ENCODE measurements at regions not wholly inside any gene's neighbourhood (a gene's known extent, or its start where the extent isn't known, plus 50 kb on each side); places are given as distances from the start of the nearest gene placed in this dataset.
"Not testable (repeated sequence)": the region's sequence is repeated elsewhere in the genome, so short reads cannot be mapped to it uniquely, and the experiment has no call there.

DNA sequence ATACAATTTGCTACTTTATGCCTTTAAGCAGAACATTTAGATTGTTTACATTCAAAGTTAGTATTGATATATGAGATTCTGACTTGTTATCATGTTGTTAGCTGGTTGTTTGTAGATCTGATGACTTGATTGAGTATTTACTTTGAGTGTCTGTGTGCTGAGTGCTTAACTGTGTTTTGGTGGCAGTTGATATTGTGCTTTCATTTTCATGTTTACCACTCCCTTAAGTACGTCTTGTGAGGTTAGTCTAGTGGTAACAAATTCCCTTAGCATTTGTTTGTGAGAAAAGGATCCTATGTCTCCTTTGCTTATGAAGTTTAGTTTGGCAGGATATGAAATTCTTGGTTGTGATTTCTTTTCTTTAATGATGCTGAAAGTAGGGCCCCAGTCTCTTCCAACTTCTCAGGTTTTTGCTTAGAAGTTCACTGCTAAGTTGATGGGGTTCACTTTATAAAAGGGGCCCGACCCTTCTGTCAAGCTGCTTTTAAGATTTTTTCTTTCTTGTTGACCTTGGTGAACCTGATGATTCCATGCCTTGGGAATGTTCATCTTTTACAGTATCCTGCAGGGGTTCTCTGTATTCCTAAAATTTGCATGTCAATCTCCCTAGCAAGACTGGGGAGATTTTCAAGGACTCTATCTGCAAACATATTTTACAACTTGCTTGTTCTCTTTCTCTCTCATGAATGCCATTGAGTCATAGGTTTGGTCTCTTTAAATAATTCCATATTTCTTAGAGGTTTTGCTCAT is 1095.4 kb upstream of the PCDH20 start:
- no peak for DNase-seq

DNA sequence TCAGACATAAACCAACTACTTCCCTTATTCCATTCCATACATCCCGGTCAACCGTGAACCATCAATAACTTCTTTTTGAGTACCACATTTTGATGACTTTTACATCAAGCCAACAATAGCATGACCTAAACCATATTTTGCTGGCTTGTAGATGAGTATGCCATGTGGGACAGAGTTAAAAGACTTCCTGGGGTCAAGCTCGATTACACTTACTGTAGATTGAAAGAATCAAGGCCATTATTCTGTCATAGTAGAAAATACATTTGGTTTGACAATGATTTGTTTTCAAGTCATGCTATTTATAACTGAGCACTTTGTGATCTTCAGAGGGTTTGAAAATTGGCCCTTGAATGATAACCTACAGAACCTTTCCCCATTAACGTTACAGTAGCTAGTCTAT is 1086.9 kb upstream of the PCDH20 start:
- DNase-seq = no peak

DNA sequence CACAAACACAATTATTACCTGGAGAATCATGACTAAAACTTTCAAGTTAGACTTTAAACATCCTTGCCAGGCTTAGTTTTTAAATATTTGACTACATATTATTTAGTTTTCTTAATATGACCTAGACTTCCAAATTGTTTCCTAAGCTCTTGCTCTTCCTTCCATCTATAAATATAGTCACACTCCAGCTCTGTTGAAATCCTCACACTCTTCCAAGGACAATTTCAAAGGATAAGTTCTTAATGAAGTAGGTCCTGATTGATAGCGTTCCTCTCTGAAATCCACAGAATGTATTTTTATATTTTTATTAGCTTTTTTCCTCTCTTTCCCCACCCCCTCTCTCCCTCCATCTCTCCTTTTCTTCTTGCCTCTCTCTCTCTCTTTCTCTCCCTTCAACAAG is 1074.1 kb upstream of the PCDH20 start:
- no peak for DNase-seq

DNA sequence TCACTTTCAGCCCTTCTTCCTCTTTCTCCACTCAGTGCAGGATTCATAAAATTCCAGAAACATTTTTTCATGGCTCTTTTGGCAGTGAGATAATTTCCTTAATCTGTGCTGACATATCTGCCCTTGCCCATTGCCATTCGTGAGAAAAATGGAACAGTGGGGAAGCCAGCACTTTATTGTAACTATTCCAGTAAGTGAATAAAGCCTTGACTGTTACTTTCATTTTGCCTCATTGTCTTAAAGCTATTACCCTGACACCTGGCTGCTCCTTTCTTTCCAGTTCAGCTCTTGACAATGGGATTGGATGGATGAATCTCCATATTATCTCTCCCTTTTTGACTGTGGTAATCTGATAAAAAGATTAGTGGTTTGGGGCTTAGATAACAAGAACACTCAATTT is 1068.1 kb upstream of the PCDH20 start:
- DNase-seq = peak in 1 of 2 experiments; percentile 49

DNA sequence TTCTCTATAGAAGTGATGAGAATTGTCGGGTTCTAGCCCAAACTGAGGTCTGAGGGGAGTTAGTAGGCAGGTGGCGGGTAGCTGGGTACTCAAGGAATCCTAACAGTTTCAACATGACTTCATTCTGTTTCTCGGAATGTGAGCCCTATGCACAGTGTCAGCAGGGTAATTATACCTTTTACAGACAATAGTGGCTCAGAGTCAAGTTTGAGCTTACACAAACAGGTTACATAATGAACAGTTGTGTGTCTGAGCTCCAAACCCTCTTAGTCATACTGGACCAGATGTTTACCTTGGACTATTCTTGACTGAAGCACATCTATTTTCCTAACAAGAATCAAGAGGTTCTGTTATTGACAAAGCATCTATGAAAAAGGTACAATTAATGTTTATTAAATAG is 1066.7 kb upstream of the PCDH20 start:
- DNase-seq = no peak

DNA sequence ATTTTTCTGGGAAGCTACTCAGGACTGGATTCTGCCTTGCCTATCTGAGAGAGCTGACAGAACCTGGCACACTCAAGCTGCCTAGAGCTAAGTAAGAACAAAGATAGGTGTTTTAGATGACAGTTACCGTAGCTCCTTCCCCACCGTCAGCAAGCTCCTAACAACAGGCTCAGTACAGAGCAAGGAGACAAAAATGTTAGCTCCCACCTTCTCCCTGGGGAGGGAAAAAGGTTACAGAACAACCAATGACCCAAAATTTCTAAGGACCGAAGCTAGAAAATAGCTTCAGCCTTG is 1058.2 kb upstream of the PCDH20 start:
- no peak for DNase-seq

DNA sequence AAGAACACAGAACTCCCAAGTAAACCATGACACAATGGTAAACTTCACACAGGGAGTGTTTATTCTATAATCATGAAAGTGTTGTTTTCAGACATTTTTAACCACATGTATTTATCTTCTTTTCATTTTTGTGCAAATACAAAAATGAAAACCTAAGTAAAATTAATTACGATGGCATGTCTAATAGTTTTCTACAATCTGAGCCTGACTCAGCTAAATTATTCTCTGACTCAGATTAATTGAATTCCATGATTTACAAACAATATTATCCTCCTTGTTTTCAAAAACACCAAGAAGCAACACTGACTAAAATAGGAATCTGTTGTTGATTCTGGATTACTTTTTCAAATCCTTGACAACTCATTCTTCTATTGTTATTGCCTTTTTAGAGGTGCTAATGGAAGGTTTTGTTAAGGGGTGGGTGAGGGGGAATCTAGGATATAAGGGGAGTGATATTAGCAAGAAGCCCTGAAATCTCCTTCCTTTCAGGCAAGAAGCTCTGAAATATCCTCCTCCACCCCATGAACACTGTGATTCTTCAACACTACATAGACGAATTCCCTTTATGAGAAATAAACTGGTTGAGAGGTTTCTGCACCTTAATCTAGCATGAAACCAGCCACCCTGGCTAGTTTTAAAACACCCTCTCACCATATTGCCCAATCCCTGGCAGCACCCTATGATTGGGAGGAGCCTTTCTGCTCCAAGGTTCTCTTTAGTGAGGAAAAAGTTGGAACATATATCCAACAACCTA is 1057.7 kb upstream of the PCDH20 start:
- no peak for DNase-seq

DNA sequence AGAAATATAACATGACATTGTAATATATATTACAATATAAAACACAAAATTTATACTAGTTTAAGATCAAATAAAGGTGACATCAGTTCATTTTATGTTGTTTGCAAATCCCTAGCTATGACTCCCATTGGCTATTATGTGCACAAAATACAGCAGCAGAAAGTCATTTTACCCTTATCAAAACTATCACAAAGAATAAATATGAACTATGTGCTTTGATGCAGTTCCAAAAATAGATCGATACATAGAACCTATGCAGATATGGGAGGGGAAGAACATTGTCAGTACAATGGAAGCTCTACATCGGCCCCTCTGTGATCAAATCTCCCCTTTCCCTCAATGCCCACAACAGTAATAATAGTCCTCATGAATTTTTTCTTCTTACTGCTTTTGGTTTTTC is 1038.1 kb upstream of the PCDH20 start:
- no peak for DNase-seq

DNA sequence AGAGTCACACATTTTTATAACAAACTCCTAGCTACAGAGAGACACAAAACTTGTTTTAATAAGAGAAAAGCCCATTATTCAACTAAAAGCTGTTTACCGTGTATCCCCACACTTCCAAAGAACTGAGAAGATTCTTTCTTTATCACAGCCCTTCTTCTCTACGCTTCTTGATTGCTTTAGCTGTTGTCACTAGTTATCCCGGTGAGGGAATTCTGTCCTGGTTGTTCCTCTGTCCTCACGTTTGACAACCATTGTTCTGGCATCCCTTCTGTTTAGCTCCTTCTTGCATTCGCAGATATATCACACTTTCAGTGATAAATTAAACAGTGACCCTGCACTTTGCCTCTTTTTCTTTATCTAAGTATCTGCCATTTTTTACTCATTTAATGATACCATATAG is 1035.1 kb upstream of the PCDH20 start:
- DNase-seq = no peak

DNA sequence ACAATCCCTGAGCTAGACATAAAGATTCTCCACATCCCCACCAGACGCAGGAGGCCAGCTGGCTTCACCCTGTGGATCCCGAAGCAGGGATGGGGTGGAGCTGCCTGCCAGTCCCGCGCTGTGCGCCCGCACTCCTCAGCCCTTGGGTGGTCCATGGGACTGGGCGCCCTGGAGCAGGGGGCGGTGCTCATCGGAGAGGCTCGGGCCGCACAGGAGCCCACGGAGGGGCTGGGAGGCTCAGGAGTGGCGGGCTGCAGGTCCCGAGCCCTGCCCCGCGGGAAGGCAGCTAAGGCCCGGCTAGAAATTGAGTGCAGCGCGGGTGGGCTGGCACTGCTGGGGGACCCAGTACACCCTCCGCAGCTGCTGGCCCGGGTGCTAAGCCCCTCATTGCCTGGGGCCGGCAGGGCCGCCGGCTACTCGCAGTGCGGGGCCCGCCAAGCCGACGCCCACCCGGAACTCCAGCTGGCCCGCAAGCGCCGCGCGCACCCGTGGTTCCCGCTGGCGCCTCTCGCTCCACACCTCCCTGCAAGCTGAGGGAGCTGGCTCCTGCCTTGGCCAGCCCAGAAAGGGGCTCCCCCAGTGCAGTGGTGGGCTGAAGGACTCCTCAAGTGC is 1032.2 kb upstream of the PCDH20 start:
- DNase-seq = not testable (repeated sequence)

DNA sequence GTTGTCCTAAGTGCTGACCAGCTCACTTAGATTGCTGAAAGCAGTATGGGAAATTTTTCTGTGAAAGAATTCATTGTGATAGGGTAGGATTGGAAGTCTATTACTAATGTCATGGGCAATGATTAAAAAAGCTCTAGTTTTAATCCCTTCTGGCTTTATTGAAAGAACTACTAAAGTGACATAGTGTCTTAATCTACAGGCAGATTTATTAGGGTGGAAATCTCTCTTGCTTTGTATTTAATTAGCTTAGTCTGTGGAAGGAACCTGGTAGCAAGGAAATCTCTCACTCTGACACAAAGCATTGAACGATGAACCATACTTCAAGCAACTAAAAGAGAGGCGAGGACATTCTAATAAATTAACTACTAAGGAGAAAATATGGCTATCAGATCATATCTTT is 1029.2 kb upstream of the PCDH20 start:
- no peak for DNase-seq

DNA sequence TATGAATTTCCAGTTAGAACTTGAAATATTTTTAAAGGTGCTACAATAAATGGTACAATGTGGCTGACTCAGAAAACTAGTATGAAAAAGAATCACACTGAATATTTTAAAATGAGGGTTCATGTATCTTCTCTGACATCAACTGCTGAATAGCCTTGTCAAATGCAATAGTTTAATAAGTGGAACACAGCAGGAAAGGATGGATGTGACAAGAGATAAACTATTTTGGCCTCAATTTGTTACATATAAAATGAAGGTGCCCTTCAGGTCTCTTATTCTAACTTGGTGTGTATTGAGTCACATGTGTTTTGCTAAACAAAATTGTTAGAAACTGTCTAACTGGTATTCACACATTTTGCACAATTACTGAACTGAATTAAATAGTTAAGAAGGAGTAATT is 1018.4 kb upstream of the PCDH20 start:
- no peak for DNase-seq

DNA sequence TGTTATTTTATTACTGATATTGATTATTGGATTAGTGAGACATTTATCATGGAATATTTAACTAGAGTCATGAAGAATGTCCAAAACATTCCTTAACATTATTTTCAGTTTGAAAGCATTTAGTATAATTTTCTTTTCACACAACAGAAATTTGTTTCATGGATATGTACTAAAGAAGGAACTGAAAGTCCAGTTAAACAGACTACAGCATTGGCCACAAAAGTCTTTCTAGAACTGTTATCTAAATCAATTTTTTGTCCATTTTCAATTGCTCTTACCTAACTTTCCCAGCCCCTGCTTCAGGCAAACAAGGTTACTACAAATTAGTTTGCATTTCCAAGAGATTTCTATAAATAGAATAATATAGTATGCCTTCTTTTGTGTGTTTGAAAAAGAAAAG is 1018.0 kb upstream of the PCDH20 start:
- DNase-seq = no peak

DNA sequence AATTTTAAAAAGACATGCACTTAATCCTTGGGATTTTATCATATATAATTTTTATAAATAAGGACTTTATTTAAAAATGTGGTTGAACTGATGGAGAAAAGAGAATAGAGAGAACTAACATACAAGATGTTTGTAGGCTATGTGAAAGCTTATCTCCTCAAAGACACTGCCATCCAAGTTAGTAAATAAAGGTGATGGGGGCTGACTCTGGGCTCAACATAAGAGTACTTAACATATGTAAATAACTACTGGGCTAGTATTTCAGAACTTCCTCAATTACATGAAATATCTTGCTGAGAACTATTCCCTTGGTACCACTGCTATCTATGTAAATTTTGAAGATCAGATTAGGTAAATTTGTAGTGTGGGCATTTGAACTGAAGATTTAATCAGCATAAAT is 1017.3 kb upstream of the PCDH20 start:
- DNase-seq = no peak

DNA sequence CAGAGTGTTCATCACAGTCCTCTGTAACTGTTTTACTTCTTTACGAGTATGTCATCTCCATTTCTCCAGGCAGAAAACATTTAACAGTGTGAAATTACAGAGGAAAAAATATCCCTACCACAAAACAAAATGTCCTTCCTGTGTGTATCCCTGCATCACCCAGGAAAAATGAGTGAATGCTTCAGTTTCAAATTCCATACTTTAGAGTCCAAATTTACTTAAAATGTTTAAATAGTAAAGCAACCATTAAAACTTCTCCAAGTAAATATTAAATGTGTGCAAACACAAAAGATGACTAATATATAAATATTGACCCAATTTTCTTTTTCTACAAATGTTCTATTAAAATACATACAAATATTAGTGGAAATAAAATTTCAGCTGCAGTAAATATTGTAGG is 1016.6 kb upstream of the PCDH20 start:
- DNase-seq = no peak

DNA sequence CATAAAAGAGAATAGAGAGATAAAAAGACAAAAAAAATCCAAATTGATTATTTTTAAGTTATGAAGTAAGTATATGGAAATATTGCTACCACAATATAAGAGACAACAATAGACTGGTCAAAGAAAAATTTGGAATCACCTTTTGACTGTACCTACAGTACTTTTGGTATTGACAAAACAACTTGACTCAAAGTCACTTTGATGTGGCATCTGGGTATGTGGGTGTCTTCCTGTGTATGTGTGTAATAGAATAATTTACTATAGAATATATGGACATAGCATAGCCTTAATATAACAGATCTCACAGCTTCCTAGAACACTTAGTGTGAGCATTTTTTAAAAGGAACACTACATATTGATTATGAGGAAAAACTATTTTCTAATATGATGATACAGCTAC is 1016.2 kb upstream of the PCDH20 start:
- no peak for DNase-seq

DNA sequence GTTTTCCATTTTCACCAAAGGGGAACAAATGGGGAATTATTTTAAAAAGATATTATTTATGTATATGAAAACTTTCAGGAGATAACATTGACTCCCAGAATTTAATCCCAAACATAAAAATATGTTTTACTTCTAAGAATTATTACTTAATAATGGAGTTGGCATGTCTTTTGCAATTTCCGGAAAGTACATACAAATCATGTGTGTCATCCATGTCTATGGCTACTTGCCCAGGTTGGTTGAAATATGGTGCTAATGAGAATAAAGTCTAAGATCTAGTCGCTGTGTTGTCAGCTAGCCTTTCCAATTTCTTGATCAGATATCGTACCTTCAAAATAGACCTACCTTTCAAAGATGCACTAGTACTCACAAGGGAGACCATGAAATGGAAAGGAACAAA is 1003.2 kb upstream of the PCDH20 start:
- no peak for DNase-seq

DNA sequence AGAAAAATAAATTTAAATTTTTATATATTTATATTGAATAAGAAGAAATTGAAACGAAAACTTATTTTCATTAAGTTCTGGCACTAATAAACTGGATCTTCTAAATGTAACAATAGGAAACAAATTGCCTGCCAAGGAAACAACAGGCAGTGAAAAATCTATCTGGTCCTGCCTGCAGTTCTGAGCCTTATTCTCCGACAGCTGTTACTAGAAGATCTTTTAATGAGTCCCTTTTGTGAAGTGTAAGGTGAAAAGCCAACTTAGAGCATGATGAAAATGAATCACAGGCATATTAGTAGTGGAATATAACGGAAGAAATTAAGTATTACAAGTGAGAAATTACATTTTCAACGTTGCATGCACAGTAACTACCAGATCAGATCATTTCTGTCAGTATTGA is 1002.7 kb upstream of the PCDH20 start:
- DNase-seq = no peak

DNA sequence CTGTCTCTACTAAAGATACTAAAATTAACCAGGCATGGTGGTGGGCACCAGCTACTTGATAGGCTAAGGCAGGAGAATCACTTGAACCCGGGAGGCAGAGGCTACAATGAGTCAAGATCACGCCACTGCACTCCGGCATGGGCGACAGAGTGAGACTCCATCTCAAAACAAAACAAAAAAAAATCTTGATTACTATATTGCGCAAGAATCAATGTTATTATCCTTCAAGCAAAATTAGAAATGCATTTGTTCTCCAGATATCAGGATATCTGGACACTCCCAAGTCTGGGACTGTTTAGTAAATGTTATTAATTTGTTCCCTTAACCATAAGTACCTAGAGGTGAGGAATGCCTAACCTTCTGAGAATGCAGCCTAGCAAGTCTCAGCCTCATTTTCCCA is 992.2 kb upstream of the PCDH20 start:
- DNase-seq = no peak

DNA sequence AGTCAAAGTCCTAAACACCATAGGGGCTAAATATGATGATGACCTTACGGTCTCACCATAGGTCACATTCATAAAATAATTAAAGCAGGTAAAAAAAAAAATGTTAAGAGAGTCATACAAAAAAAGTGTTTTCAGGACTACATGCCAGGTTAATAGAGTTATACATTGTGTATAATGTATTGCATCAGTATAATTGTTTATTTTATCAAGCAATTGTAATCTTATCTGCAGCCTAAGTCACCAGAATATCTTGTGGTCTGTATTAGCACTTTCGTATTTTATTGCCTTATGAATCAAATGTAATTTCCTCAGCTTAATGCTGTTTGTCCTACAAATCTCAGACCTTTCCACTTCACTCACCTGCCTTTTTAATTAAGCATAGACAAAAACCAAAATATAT is 972.9 kb upstream of the PCDH20 start:
- peak in 1 of 2 experiments; percentile 12 for DNase-seq

DNA sequence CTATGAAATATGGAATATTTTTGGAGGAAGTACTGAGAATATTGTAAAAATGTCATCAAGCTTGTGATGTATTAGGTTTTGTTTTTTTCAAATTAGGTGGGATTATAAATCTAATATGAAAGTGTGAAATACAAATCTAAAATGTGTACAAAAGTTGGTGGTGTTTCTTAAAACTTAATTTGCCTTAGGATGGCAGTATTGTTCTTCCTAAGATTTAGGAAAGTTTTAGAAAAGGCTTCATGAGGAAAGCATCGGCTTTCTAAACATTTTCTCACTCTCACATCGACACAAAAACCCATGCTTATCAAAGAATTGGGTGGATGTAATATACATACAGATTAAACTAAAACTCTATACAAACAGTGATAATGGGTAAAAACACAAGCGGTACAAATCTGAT is 972.0 kb upstream of the PCDH20 start:
- DNase-seq = no peak

DNA sequence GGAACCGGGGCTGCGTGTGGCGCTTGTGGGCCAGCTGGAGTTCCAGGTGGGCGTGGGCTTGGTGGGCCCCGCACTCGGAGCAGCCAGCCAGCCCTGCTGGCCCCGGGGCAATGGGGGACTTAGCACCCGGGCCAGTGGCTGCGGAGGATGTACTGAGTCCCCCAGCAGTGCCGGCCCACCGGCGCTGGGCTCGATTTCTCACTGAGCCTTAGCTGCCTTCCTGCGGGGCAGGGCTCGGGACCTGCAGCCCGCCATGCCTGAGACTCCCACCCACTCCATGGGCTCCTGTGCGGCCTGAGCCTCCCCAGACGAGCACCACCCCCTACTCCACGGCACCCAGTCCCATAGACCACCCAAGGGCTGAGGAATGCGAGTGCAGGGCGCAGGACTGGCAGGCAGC is 963.6 kb upstream of the PCDH20 start:
- not testable (repeated sequence) for DNase-seq

DNA sequence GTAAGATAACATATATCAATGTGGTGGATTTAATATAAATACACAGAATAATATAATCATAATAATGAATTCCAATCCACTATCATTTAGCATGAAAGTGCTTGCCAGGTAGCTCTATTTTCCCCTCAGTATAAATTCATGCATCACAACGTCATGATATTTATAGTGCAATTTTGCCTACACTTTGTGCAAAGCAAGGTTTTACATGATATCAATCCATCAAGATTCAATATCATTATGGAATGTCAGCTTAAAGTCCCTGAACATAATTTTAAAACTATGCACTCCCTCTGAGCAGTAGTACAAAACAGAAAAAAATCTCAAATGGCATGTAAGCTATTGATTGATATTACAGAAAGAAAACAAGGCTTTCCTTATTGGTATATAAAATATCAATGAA is 962.2 kb upstream of the PCDH20 start:
- DNase-seq = no peak

DNA sequence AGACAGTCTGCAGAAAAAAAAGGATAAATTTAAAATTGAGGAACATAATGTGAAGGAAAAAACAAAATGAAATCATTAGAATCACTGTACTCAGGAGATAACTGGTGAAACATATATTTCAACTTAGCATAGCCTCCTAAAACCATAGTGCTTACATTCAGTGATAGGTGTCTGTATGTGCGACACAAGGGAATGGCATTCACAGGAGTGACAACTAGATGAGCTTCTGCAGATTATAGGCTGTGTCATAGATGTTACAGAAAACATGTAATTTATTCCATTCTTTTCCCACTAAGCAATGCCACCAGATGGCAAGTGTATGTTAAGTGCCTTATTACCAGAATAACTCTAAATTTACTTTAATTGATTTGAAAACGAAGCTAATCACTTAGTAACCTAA is 960.0 kb upstream of the PCDH20 start:
- peak; percentile 63 to 67 for DNase-seq

DNA sequence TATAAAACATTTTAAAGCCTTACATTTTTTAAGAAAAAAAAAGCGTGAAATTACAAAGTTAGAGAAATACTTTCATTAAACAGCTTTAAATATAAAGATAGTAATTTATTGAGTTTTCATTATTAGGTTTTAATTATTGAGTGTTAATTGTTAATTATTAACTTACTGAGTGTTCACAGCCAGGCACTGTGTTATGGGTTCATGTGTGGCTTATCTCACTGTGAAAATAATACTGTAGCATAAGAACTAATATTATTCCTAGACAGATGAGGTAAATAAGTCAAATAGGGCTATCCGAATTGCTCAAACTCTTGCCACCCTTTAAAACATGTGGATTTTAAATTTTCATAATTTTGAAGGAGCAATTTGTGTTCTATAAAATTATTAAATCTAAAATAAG is 956.1 kb upstream of the PCDH20 start:
- DNase-seq = no peak

All from NCI-H1930 (cell line).